ENCODE measurements at regions not wholly inside any gene's neighbourhood (a gene's known extent, or its start where the extent isn't known, plus 50 kb on each side); places are given as distances from the start of the nearest gene placed in this dataset.
A peak's percentile ranks its signal among the peaks of the same experiment; 100 is the strongest.

GRCh38 chr3:178422406-178422805 lies 113.8 kb upstream of the KCNMB2 start:
- TF ChIP-seq CTCF (IDR thresholded peaks at IDR 0.05; ENCODE audit: low read length) (peak; percentile 15), EZH2phosphoT487 (IDR thresholded peaks at IDR 0.05; ENCODE audit: low read length) (no peak), EZH2 (optimal IDR thresholded peaks at IDR 0.05; ENCODE audit: low read depth, low read length) (no peak)

All from MM.1S (cell line).